ENCODE measurements at regions not wholly inside any gene's neighbourhood (a gene's known extent, or its start where the extent isn't known, plus 50 kb on each side); places are given as distances from the start of the nearest gene placed in this dataset.

DNA sequence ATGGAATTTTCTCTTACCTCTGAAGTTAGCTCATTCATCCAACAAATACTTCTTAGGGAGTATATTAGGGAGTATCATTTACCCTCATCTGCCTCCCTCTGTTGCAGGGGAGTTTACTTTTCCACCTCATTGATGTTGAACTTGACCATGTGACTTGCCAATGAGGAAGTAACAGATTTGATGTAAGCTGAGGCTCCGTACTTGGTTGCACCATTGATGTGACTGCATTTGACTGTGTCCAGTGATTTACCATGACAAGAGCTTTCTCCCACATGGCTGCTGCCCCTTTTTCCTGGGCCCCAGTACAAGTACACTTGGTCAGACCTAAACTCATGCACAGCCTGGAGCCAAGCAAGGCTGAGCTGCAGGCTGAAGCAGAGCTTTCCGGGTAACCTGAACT lies 81.6 kb upstream of the HS3ST2 start:
- DNase-seq = no peak
- Histone ChIP-seq H3K27me3 (replicated peaks; ENCODE audit: insufficient read depth, low read length) (no peaks in the 10 kb centered on the region), H3K9ac (ENCODE audit: low read length) (no peak overlapping the region), H3K9me3 (replicated peaks; ENCODE audit: insufficient read depth, low read length) (no peaks in the 10 kb centered on the region), H3F3A (ENCODE audit: insufficient read depth, low read length) (no peaks in the 10 kb centered on the region), H2AFZ (ENCODE audit: low read length) (no peak overlapping the region), H3K79me2 (ENCODE audit: low read length) (no peaks in the 10 kb centered on the region), H3K4me3 (ENCODE audit: low read length) (no peak overlapping the region), H4K20me1 (ENCODE audit: insufficient read depth, low read length) (no peaks in the 10 kb centered on the region), H3K36me3 (replicated peaks; ENCODE audit: insufficient read depth, low read length) (no peaks in the 10 kb centered on the region), H3K4me1 (ENCODE audit: low read length) (no peaks in the 10 kb centered on the region), H3K27ac (ENCODE audit: low read length) (no peak overlapping the region), H3K4me2 (ENCODE audit: low read depth, low read length) (no peak overlapping the region), H3K9me2 (replicated peaks; ENCODE audit: insufficient read depth, low read length) (no peaks in the 10 kb centered on the region)
- no peak for TF ChIP-seq EZH2 (optimal IDR thresholded peaks at IDR 0.05; ENCODE audit: low read depth, low read length)
- no peak for TF ChIP-seq EZH2phosphoT487 (IDR thresholded peaks at IDR 0.05; ENCODE audit: low read length)
- TF ChIP-seq, protein P1, sequence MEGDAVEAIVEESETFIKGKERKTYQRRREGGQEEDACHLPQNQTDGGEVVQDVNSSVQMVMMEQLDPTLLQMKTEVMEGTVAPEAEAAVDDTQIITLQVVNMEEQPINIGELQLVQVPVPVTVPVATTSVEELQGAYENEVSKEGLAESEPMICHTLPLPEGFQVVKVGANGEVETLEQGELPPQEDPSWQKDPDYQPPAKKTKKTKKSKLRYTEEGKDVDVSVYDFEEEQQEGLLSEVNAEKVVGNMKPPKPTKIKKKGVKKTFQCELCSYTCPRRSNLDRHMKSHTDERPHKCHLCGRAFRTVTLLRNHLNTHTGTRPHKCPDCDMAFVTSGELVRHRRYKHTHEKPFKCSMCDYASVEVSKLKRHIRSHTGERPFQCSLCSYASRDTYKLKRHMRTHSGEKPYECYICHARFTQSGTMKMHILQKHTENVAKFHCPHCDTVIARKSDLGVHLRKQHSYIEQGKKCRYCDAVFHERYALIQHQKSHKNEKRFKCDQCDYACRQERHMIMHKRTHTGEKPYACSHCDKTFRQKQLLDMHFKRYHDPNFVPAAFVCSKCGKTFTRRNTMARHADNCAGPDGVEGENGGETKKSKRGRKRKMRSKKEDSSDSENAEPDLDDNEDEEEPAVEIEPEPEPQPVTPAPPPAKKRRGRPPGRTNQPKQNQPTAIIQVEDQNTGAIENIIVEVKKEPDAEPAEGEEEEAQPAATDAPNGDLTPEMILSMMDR (IDR thresholded peaks at IDR 0.05; ENCODE audit: low read length) = no peak

DNA sequence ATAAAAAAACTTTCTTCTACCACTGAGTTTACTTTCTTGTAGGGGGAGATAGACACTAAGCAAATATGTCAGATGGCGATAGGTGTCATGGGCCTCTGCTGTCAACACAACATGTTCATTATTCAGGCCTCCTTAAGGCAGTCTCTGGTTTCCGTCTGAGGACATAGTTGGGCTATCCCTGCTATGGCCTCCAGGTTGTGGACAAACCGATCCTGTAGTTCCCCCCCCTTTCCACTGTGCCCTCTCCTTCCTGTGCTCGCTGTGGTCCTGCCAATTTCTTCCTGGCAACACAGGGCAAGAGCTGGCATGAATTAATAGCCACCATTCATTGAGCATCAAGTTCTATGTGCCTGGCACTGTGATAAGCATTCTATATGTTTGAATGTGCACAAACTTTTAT lies 81.0 kb upstream of the HS3ST2 start:
- no peak for DNase-seq
- Histone ChIP-seq H2AFZ (ENCODE audit: low read length) (no peak overlapping the region), H3K4me1 (ENCODE audit: low read length) (no peaks in the 10 kb centered on the region), H3K9me3 (replicated peaks; ENCODE audit: insufficient read depth, low read length) (no peaks in the 10 kb centered on the region), H3K4me3 (ENCODE audit: low read length) (no peak overlapping the region), H3K9ac (ENCODE audit: low read length) (no peak overlapping the region), H4K20me1 (ENCODE audit: insufficient read depth, low read length) (no peaks in the 10 kb centered on the region), H3K79me2 (ENCODE audit: low read length) (no peaks in the 10 kb centered on the region), H3F3A (ENCODE audit: insufficient read depth, low read length) (no peaks in the 10 kb centered on the region), H3K27me3 (replicated peaks; ENCODE audit: insufficient read depth, low read length) (no peaks in the 10 kb centered on the region), H3K36me3 (replicated peaks; ENCODE audit: insufficient read depth, low read length) (no peaks in the 10 kb centered on the region), H3K4me2 (ENCODE audit: low read depth, low read length) (no peak overlapping the region), H3K27ac (ENCODE audit: low read length) (no peak overlapping the region), H3K9me2 (replicated peaks; ENCODE audit: insufficient read depth, low read length) (no peaks in the 10 kb centered on the region)
- TF ChIP-seq, protein P1 (IDR thresholded peaks at IDR 0.05; ENCODE audit: low read length) = no peak
- no peak for TF ChIP-seq EZH2 (optimal IDR thresholded peaks at IDR 0.05; ENCODE audit: low read depth, low read length)
- TF ChIP-seq EZH2phosphoT487 (IDR thresholded peaks at IDR 0.05; ENCODE audit: low read length) = no peak

DNA sequence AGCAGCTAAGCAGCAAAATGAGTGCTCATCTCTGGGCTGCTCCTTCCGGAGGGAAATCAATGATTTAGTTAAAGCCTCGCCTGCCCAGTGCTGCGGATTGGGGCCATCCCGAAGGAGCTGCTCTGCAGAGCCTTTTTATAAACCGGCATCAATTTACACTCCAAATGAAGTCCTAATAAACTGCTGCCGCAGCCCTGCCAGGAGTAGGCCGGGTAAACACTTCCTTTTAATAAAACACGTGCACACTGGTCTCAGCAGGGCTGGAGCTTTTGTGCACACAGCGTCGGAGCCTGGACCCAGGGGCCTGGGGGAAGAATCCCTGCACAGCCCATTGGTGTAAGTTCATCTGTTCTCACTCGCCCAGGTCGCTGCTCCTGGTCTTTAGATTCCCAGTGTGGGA lies 79.6 kb upstream of the HS3ST2 start:
- Histone ChIP-seq H3K27ac (ENCODE audit: low read length) (no peak overlapping the region), H3K79me2 (ENCODE audit: low read length) (no peaks in the 10 kb centered on the region), H4K20me1 (ENCODE audit: insufficient read depth, low read length) (no peaks in the 10 kb centered on the region), H3F3A (ENCODE audit: insufficient read depth, low read length) (no peaks in the 10 kb centered on the region), H3K9ac (ENCODE audit: low read length) (no peak overlapping the region), H3K9me2 (replicated peaks; ENCODE audit: insufficient read depth, low read length) (no peaks in the 10 kb centered on the region), H3K4me3 (ENCODE audit: low read length) (no peak overlapping the region), H3K4me2 (ENCODE audit: low read depth, low read length) (no peak overlapping the region), H3K9me3 (replicated peaks; ENCODE audit: insufficient read depth, low read length) (no peaks in the 10 kb centered on the region), H3K27me3 (replicated peaks; ENCODE audit: insufficient read depth, low read length) (no peaks in the 10 kb centered on the region), H3K4me1 (ENCODE audit: low read length) (no peaks in the 10 kb centered on the region), H2AFZ (ENCODE audit: low read length) (no peak overlapping the region), H3K36me3 (replicated peaks; ENCODE audit: insufficient read depth, low read length) (no peaks in the 10 kb centered on the region)
- DNase-seq = no peak
- TF ChIP-seq EZH2 (optimal IDR thresholded peaks at IDR 0.05; ENCODE audit: low read depth, low read length) (no peak), EZH2phosphoT487 (IDR thresholded peaks at IDR 0.05; ENCODE audit: low read length) (no peak)
- TF ChIP-seq, protein P1 (IDR thresholded peaks at IDR 0.05; ENCODE audit: low read length) = no peak

All from MM.1S (cell line).